Left forelimb (tissue), 1 donor: ENCODE measurements at regions not wholly inside any gene's neighbourhood (a gene's known extent, or its start where the extent isn't known, plus 50 kb on each side); places are given as distances from the start of the nearest gene placed in this dataset.
"Not testable (repeated sequence)": the region's sequence is repeated elsewhere in the genome, so short reads cannot be mapped to it uniquely, and the experiment has no call there.

Experiments used
- DNase-seq: peaks from one replicate; pipeline ENCODE4 v3.0.0-alpha.2; 2018; ENCODE audit warnings: low spot score

DNA sequence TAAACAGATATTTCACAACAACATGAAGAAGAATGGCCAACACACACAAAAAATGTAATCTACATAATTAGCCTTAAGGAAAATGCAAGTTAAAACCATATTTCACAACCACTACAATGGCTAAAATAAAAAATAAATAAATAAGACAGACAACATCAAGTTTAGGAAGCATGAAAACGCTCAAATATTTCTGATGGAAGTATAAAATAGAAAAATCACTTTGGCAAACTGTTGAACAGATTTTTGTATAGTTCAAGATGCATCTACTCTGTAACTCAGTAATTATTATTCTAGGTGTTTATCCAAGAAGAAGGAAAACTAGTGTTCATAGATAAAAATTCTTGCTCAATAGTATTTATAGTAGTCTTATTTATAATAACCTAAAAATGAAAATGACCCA, 1410.1 kb upstream of the ADGRB3 start:
- DNase-seq, result no peak

DNA sequence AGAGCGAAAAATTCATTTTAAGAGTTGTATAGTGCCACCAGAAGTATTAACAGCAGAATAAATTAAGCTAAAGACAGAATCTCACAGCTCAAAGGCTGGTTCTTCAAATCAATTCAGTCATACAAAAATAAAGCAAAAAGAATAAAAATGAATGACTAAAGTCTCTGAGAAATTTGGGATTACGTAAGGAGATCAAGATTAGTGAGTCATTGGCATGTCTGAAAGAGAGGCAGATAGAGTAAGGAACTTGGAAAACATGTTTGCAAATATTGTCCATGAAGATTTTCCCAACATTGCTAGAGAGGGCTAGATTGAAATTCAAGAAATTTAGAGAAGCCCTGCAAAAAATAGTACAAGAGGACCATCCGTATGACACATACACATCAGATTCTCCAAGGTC, 1413.9 kb upstream of the ADGRB3 start:
- no peak for DNase-seq

GRCh38 chr6:67219346-67219745, 1415.7 kb upstream of the ADGRB3 start:
- DNase-seq, result no peak

GRCh38 chr6:67212584-67212983, 1422.5 kb upstream of the ADGRB3 start:
- no peak for DNase-seq

DNA sequence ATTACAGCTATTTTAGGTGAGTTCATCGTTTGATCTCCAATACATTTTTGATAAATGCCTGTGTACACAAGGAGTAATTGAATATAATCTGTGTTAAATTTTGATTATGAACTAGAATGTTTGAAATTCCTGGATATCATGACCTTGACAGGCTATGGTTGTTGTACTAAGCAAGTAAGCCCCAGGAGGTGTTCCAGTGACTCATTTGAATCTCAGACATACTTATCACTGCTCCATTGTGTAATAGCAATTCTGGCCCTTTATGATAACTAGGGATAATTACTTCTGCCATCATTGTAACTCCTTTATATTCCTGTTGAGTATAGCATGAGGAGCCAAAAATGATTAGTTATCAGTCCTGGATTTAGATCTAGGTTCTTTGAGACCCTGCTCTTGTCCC, 1424.6 kb upstream of the ADGRB3 start:
- no peak for DNase-seq

DNA sequence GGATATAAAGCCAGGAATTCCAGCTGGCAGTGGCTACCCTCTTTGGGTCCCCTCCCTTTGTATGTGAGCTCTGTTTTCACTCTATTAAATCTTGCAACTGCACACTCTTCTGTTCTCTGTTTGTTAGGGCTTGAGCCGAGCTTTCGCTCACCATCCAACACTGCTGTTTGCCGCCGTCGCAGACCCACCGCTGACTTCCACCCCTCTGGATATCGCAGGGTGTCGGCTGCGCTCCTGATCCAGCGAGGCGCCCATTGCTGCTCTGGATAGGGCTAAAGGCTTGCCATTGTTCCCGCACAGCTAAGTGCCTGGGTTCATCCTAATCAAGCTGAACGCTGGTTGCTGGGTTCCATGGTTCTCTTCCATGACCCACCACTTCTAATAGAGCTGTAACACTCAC, 1433.5 kb upstream of the ADGRB3 start:
- no peak for DNase-seq

DNA sequence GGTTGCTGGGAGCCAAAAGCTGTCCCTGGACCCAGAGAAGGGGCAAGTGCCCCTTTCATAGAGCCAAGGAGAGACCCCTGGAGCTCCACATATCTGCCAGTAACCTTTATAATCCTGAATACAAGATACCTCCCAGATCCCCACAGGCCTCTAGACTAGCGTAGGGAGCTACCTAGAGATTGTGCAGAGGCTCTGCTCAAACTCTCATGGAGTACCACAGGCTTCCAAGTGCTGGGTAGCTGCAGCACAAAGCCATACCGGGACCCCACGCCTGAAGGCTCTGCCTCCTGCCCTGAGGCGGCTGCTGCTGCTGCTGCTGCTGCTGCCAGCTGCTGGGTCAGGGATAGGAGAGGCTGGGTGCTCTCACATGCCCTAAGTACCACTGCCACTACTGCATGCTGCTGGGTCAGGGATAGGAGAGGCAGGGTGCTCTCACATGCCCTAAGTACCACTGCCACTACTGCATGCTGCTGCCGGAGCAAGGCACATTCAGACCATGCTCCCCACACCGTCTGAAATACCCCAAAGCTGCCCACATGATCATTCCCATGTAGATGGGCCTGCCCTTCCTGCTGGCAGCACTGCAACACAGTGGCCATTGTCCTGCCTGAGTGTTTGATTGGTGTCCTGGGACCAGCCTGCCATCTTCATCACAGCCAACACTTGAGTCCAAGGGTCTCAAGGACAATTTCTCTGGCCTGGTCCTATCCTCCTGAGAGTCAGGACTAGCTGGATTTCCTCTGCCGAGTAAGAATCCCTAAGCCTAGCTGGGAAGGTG, 1434.3 kb upstream of the ADGRB3 start:
- no peak for DNase-seq

DNA sequence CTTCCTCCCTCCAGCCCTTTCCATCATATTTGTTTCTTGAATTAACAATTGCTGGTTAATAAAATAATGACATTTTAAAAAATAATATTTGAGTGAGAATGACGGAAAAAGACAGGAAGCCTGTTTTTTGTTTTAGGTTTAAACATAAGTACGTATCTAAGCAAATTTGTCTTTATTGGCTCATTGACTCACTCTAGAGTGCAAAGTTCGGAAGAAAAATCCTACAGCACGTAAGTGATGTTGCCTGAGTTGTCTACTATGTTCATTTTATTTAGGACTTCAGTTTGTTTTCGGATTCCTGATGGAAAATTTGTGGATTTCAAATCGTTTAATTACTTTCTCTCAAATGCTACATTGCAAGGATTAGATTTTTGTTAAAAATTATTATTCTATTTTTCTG, 1435.7 kb upstream of the ADGRB3 start:
- DNase-seq, result no peak

DNA sequence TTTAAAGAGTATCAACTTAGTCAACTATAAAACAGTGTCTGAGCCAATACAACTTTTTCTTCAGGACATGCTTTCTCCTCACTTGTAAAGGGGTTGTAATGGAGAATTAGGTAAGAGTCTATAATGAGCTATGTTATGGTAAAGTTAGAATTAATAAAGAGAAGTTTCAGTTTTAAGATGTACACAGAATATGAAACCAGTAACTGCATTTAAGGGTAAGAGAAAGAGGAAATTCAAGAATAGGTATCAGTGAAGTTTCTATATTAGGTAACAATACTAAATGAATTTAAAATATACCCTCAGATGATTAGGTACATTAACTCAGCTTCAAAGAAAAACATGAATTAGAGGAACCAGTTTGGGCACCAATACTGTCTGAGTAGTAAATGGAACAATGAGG, 1444.3 kb upstream of the ADGRB3 start:
- DNase-seq, result no peak

DNA sequence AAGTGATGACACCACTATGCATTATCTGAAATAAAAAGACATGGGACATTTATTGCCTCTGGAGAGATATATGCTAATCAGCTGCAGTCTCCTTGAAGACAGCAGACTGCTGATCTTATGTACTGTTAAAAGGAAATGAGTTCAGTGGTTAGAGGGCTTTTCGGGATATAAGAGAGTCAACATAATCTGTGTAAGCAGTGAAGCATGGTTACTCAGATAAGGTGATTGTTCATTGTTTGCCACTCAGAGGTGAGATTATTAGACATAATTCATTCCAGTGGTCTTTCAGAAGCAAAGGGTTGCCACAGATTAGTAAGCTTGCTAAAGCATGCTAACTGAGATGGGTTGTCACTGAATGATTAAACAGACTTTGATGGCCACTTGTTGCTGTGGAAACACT, 1450.7 kb upstream of the ADGRB3 start:
- DNase-seq, result no peak

GRCh38 chr6:67175101-67175500, 1460.0 kb upstream of the ADGRB3 start:
- no peak for DNase-seq

- DNase-seq, result no peak
These were observed 1458.6 kb upstream of the EYS start for GRCh38 chr6:67165606-67166005.

DNA sequence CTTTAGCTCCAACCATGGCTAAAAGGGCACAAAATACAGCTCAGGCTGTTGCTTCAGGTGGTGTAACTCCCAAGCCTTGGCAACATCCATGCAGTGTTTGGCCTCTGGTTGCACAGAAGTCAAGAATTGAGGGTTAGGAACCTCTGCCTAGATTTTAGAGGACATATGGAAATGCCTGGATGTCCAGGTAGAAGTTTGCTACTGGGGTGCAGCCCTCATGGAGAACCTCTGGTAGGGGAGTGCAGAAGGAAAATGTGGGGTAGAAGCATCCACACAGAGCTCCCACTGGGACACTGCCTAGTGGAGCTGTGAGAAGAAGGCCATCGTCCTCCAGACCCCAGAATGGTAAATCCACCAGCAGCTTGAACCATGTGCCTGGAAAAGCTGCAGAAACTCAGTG, 1453.8 kb upstream of the EYS start:
- DNase-seq, result no peak

DNA sequence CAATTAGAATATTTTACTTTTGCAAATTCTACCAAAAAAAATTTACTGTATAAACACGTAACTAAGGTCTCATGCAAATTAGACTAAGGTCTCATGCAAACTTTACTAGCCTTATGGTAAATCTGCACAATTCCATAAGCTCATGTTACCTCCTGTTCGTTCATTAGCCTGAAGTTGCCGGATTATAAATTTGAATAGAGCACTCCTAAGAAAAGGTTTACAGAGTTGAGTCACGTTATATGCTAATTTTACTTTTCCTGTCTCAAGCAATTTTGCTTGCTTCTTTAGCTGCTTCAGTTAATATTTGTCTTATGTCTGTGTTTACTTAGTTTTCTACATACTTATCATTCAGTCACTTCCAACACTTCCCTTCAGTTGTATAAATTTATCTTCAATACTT, 1434.0 kb upstream of the EYS start:
- no peak for DNase-seq

DNA sequence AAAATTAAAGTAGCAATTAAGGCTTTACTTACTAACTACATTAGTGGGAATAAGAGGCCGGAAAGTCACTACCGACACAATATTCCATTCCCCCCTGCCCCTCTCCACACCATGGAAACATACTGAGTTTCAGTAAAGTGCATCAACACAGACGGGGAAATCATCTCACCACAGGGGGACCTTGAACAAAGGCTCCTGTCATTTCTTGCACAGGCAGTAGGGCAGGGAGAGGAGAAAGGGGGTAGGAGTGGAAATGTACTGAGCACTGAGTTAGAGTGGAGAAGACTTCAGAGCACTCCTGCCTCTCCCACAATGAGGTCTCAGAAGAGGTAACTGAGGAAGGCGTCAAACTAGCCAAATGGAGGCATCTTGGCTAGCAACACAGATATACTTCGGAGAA, 1426.9 kb upstream of the EYS start:
- no peak for DNase-seq

DNA sequence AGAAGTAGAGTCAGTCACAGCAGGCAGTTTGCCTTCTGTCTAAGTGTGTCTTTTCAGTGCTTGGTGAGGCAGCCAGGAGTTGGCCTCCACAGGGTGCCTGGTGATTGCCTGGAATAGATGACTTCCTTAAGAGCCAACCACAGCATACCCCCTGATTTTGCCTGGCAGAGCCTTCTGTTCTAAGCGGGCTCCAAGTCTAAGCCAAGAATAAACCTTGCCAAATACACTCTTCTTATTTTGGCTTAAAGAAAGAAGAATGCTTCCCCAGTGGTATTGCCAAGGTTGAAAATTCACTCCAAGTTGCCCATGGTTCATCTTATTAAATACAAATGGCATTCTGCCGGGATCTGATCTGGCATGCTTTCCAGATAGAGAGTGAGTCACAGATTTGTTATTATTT, 1424.8 kb upstream of the EYS start:
- no peak for DNase-seq

- no peak for DNase-seq
These were observed 1422.8 kb upstream of the EYS start for GRCh38 chr6:67129780-67130179.

- DNase-seq, result no peak
These were observed 1420.0 kb upstream of the EYS start for GRCh38 chr6:67127041-67127440.

DNA sequence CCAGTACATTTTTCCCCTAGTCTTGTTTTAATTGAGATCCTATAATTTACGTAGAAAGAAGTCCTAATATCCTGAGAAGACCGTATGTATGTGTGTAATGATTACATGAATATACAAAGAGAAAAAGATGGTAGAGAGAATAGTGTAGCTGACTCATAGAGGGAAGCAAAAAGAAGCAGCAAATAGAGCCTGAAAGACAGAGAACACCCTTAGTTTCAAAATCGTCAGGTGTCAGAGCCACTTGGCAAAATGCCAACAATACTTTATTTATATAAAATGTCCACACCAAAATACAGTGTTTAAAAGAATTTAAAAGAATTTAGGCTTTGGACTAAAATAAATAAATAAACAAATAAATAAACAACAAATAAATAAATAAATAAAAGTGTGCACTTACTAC, 1414.1 kb upstream of the EYS start:
- DNase-seq, result no peak

GRCh38 chr6:67112120-67112519, 1405.1 kb upstream of the EYS start:
- no peak for DNase-seq

GRCh38 chr6:67102743-67103142, 1395.7 kb upstream of the EYS start:
- no peak for DNase-seq

GRCh38 chr6:67095618-67096226, 1388.7 kb upstream of the EYS start:
- not testable (repeated sequence) for DNase-seq

DNA sequence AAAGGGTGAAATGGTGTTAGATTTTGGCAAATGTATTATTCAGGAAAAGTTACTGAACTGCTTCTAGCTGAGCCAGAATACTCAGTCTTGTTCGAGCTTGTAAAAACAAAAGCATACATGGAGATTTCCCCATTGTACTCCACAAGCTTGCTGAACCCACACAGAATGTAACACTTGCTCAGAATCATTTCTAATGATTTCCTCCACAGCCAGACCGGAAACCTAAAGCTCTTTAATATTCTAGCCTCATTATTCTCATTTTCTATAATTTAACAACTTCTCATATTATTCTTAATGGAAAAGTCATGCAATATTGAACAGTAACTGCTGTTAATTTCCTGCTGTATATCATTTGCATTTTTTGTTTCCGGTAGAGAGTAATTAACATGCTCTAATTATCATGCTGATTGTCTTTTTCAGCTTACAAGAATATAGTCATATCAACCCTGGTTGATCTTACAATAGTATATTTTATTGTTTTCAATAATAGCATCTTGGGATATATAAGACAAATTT, 1387.5 kb upstream of the EYS start:
- no peak for DNase-seq

GRCh38 chr6:67073938-67074337, 1366.9 kb upstream of the EYS start:
- DNase-seq, result no peak
